NCI-H1436 (cell line): ENCODE measurements at regions not wholly inside any gene's neighbourhood (a gene's known extent, or its start where the extent isn't known, plus 50 kb on each side); places are given as distances from the start of the nearest gene placed in this dataset.

ENCODE experiments used
- DNase-seq: peaks from one replicate; lab custom pipeline; 2025; lab: John Stamatoyannopoulos, UW

- no peak for DNase-seq
These were observed 525.9 kb upstream of the CDH8 start for GRCh38 chr16:62562121-62562520.

- no peak for DNase-seq
These were observed 513.6 kb upstream of the CDH8 start for GRCh38 chr16:62549875-62550274.

- DNase-seq = no peak
These were observed 511.9 kb upstream of the CDH8 start for GRCh38 chr16:62548095-62548494.

GRCh38 chr16:62546701-62547100 is 510.5 kb upstream of the CDH8 start:
- DNase-seq = no peak

GRCh38 chr16:62545039-62545438 is 508.8 kb upstream of the CDH8 start:
- no peak for DNase-seq

- no peak for DNase-seq
These were observed 507.3 kb upstream of the CDH8 start for GRCh38 chr16:62543516-62543915.

GRCh38 chr16:62539657-62540056 is 503.4 kb upstream of the CDH8 start:
- no peak for DNase-seq

- DNase-seq = no peak
These were observed 494.2 kb upstream of the CDH8 start for GRCh38 chr16:62530426-62530825.

GRCh38 chr16:62516001-62516400 is 479.8 kb upstream of the CDH8 start:
- no peak for DNase-seq

- no peak for DNase-seq
These were observed 466.8 kb upstream of the CDH8 start for GRCh38 chr16:62503073-62503472.

GRCh38 chr16:62478903-62479458 is 442.7 kb upstream of the CDH8 start:
- no peak for DNase-seq

- no peak for DNase-seq
These were observed 441.6 kb upstream of the CDH8 start for GRCh38 chr16:62477796-62478195.

GRCh38 chr16:62475573-62475972 is 439.3 kb upstream of the CDH8 start:
- no peak for DNase-seq

GRCh38 chr16:62462971-62463370 is 426.7 kb upstream of the CDH8 start:
- DNase-seq = no peak

- DNase-seq = no peak
These were observed 414.1 kb upstream of the CDH8 start for GRCh38 chr16:62450291-62450690.

- no peak for DNase-seq
These were observed 409.7 kb upstream of the CDH8 start for GRCh38 chr16:62445909-62446308.

- no peak for DNase-seq
These were observed 388.0 kb upstream of the CDH8 start for GRCh38 chr16:62424206-62424605.

- no peak for DNase-seq
These were observed 372.5 kb upstream of the CDH8 start for GRCh38 chr16:62408760-62409159.

GRCh38 chr16:62406387-62406786 is 370.1 kb upstream of the CDH8 start:
- DNase-seq = no peak

- no peak for DNase-seq
These were observed 368.8 kb upstream of the CDH8 start for GRCh38 chr16:62404842-62405611.

GRCh38 chr16:62392698-62393097 is 356.5 kb upstream of the CDH8 start:
- no peak for DNase-seq

GRCh38 chr16:62391940-62392339 is 355.7 kb upstream of the CDH8 start:
- no peak for DNase-seq

GRCh38 chr16:62391134-62391533 is 354.9 kb upstream of the CDH8 start:
- no peak for DNase-seq

GRCh38 chr16:62390214-62390613 is 354.0 kb upstream of the CDH8 start:
- no peak for DNase-seq
